CD4-positive, alpha-beta T cell treated with Interleukin-10 for 1 hour (primary cell): ENCODE measurements at regions not wholly inside any gene's neighbourhood (a gene's known extent, or its start where the extent isn't known, plus 50 kb on each side); places are given as distances from the start of the nearest gene placed in this dataset.
"Not testable (repeated sequence)": the region's sequence is repeated elsewhere in the genome, so short reads cannot be mapped to it uniquely, and the experiment has no call there.

ENCODE experiments used
- DNase-seq: peaks from one replicate; pipeline ENCODE4 v3.0.0-alpha.2; 2020

DNA sequence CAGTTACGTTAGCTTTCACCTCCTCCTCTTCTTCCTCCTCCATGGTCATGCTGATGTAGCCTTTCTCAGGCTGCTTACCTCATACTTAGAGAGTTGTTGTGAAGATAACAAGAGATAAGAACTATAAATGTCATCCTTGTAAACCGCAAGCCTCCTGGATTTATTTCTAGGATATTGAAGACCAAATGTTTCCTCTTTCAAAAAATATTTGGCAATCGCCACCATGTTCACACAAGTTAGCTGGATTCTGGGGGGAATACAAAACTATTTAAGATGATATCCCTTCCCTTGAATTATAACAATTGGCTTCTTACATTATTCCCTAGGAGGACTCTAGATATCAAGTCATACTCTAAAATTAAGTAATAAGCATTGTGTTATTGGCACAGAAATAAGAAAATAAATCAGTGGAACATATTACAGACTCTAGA lies 99.8 kb upstream of the PLEKHG1 start:
- no peak for DNase-seq

DNA sequence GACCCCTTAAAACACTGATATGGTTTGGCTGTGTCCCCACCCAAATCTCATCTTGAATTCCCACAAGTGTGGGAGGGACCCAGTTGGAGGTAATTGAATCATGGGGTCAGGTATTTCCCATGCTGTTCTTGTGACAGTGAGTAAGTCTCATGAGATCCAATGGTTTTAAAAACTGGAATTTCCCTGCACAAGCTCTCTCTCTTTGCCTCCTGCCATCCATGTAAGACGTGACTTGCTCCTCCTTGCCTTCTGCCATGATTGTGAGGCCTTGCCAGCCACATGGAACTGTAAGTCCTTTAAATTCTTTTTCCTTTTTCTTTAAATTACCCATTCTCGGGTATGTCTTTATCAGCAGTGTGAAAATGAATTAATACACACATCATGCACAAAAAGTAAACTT lies 99.1 kb upstream of the PLEKHG1 start:
- not testable (repeated sequence) for DNase-seq

DNA sequence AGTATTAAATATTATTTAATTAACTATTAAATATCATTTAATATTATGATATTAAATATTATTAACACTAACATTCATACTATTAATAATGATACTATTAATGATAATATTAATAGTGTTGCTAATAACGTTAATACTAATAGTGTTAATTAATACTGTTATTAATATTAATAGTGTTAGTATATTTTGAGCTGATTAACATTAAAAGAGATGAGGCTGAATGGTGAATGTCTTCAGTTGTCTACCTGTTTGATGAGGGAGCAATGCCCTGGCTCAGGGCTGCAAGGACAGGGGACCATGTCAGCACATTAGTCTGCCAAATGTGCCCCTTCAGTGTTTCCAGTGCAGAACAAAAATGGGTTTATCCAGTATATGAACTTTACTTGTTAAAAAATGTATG lies 96.6 kb upstream of the PLEKHG1 start:
- DNase-seq, result no peak

DNA sequence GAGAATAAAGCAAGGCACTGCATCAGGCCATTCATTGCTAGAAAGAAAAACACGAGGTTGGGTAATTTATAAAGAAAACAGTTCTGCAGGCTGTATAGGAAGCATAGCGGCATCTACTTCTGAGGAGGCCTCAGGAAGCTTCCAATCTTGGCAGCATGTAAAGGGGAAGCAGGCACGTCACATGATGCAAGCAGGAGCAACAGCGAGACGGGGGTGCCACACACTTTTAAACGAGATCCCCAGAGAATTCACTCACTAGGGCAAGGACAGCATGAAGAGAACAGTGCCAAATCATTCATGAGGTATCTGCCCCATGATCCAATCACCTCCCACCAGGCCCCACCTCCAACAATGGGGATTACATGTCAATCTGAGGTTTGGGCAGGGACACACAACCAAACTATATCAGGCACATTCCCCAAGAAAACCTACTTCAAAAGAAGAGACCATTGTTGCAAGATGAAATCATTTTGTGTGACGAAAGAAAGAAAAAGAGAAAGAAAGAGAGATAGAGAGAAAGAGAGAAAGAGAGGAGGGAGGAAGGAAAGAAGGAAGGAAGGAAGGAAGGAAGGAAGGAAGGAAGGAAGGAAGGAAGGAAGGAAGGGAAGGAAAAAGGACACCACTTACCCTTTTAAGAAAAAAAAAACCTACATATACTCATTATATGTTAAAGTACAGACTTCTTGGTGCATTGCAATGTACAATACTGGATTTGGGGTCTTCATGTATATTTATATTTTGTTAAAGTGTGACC lies 95.9 kb upstream of the PLEKHG1 start:
- DNase-seq, result no peak

DNA sequence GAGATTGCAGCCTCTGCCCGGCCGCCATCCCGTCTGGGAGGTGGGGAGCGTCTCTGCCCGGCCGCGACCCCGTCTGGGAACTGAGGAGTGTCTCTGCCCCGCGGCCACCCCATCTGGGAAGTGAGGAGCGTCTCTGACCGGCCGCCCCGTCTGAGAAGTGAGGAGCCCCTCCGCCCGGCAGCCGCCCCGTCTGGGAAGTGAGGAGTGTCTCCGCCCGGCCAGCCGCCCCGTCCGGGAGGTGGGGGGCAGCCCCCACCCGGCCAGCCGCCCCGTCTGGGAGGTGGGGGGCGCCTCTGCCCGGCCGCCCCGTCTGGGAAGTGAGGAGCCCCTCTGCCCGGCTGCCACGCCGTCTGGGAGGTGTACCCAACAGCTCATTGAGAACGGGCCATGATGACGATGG lies 92.3 kb upstream of the PLEKHG1 start:
- DNase-seq, result not testable (repeated sequence)

DNA sequence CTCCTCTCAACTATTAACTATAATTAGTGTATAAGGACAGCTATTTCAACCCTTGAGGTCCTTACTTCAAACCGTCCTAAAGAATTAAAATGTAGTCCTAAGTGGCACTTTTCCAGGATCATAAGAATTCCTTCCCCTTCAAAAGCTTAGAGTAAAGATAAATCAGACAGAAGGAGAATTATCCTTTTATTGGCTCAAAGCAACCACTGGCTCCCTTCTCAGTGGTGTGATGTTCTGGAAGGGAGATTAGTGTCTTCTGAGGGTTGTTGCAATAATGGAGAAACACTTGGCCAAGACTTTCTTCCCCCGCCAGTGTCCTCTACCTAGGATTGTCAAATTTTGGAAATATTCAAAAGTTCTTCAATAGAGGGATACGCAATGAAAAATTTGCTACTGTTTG lies 89.1 kb upstream of the PLEKHG1 start:
- DNase-seq, result no peak

DNA sequence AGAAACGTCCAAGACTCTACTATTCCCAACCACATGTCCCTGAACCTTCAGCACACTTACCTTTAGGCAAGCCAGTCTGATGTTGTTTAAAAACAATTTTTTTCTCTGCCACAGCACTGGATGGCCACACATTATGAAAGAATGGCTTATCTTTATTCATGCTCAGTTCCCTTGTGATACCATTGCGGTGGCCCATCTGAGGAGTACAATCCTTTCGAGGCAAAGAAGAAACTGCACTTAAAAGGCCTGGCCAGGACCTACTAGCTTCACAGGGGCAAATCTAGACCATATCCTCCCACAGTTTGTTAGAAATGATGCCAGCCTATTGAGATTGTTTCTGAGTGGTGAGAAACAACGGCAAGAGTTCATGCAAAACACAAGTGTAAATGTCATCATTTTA lies 88.4 kb upstream of the PLEKHG1 start:
- no peak for DNase-seq

DNA sequence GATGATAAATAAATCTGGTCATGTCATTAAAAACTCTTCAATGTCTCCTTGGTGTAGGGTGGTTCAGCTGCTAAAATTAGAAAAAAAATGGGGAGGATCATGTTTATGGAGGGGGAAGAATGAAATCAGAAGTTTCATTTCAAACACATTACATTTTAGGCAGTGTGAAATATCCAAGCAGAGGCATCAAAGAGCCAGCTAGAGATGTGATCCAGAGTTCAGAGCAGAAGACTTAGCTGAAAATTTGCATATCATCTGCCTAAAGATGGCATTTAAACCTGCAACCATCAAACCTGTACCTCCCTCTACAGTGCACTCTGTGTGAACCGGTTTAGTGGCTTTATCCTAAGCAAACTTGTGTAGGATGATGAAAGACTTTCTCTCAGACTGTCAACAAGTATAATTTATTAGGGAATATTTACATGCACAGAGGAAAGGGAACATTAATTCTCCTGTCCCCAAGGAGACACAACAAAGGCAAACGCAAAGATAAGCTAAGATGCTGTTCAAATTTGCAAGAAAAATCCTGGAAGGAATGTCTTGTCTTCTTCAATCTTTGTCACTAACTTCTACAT lies 84.8 kb upstream of the PLEKHG1 start:
- no peak for DNase-seq

DNA sequence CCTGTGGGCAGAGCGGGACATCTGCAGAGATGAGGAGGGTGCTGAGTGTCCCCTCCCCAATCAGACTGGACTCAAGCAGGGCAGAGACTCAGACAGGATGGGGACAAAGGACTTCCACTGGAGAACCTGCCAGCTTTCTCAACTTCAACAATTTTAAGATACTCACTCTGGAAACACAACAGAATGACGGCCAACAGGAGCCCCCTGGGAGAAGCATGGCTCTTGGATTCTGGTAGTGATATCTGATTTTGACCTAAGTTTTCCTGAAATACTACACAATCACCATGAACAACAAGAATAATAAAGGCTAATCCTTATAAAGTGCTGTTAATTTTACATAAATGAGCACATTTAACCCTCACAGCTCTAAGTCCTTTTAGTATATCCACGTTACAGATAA lies 83.5 kb upstream of the PLEKHG1 start:
- DNase-seq, result no peak

DNA sequence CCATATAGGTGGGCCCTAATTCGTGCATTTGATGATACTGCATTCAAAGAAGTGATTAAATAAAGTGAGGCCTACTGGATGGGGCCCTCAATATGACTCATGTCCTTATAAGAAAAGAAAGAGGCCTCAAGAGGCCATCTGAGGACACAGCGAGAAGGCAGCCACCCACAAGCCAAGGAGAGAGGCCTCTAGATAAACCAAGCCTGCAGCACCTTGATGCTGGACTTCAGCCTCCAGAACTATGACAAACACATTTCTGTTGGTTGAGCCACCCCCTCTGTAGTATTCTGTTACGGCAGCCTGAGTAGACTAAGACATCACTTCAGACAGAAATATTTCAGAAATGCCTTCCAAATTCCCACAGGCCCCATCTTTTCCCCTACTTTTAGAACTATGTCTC lies 82.5 kb upstream of the PLEKHG1 start:
- DNase-seq, result no peak

DNA sequence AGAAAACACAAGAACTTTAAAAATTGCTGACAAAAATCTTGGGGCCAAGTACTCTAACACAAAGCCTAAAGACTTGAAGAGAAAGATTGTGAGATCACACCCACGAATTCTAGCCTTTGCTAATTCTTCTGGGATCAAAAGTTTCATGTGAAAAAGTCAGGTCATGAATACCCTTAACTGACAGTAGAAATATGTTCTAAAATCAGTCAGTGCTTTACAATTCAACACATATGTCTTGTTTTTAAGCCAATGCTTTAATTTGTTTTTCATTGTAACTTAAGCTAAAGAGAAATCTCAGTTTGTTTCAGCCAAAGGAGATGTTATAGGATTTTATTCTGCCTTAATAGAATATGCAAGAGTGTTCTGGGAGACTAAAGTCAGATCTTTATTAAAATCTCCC lies 78.2 kb upstream of the PLEKHG1 start:
- no peak for DNase-seq

DNA sequence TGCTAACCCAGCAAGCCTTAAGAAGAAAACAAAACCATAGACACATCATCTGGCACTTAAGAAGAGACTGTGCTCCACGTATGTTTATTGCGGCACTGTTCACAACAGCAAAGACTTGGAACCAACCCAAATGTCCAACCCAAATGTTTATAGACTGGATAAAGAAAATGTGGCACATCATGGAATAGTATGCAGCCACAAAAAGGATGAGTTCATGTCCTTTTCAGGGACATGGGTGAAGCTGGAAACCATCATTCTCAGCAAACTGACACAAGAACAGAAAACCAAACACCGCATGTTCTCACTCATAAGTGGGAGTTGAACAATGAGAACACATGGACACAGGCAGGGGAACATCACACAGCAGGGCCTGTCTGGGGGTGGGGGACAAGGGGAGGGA lies 76.5 kb upstream of the PLEKHG1 start:
- DNase-seq, result not testable (repeated sequence)

DNA sequence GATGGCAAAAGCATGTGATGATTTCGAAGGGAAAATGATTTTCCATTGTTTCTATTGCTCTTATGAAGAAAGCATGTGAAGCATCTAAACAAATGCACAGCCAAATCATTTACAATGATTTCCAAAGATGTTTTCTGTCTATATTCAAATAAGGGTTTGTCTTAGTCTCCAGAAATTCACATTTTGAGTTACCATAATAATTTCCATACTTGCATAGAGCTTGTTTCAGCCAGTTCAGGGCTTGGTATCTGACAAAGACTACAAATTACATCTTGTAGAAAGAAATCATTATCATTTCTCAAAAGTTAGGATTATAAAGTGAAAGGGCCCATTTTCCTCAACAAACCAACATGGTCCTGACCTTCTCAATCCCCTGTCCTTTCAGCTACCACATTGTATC lies 74.4 kb upstream of the PLEKHG1 start:
- DNase-seq, result no peak

DNA sequence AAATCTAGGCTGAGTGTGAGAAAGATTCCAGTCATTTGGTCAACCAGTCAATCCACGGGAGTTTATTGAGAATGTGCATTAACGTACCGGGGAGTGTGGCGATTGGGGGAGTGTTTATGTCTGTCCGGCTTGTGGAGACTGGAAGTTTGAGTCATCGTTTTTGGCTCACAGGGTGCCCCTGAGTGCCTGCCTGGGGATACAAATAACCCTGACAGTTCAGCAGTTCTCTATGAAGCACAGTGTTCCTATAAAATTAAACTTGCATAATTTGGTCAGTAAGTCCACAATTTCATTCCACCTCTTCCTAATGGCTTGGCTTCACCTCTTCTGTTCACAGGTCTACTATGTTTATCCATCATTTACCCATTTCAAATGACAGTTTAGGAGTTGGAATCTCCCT lies 72.6 kb upstream of the PLEKHG1 start:
- no peak for DNase-seq

DNA sequence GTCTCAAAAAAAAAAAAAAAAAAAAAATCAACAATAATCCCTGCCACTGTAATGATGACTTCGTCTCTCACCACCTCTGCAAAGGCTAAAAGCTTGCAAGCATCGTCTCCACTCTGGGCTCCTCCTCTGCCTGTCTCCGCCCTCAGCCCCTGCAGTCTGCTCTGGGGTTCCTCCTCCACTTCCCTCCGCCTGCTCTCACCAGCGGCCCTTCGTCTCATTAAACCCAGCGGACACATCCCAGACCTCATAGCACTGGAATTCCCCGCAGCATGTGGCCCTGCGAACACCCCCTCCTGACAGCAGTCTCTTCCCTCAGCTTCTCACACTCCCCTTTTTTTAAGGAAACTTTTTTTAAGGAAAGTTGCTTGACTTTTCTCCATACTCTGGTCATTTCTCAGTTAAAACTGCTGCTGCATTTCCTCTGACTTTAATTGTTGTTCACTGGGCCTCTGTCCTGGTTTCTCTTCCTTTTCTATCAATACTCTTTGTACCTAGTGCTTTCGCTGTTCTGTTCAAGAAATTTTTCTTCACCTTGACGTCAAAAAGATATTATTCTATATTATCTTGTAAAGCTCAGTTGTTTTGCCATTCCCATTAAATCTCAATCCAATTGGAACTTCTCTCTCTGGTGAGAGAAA lies 70.9 kb upstream of the PLEKHG1 start:
- DNase-seq, result no peak

DNA sequence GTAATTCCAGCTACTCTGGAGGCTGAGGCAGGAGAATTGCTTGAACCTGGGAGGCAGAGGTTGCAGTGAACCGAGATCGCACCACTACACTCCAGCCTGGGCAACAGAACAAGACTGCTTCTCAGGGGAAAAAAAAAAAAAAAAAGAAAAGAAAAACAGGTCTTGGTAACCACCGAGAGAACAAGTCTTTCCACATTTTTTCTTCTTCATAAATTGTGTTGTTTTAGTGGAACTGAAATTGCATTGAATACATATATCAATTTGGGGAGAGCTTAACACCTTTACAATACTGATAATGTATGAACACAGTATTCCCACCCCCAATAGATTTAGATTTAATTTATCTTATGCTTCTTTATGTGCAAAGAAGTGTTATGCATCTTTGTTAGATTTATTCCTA lies 70.0 kb upstream of the PLEKHG1 start:
- no peak for DNase-seq

DNA sequence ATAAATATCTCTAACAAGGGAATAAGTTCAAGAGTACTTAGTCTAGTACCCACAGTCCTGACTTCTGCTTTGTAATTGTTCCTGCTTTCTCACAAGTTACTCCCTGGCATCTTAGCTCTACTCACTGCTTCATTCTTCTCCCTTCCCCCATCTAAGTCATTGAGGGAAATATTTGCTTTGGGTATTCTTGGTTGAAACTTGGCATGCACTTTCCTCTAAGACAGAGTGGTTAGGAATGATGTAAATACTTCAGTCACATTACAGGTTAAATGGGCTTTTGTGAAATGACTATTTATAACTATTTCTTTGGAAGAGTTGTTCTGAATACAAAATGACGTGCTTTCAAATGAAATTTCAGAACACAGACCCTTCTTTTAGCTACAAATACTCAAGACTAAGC lies 67.7 kb upstream of the PLEKHG1 start:
- DNase-seq, result no peak

DNA sequence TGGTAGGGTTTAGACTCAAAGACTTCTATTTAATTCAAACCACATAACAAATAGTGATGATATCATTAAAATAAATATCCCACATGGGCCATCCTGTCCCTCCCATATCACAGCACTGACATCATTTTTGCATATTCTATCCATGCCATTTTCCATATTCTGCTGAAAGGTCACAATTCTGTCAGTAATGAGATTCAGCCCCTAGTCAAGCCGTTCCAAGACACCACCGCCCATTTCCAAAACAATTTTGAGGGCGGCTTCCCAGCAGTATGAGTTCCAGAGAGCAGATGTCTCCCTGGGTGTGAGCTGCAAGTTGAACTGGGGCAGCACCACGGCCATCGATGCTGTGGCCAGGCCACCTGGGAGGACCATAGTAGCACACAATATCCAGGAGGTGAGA lies 65.1 kb upstream of the PLEKHG1 start:
- DNase-seq, result no peak

DNA sequence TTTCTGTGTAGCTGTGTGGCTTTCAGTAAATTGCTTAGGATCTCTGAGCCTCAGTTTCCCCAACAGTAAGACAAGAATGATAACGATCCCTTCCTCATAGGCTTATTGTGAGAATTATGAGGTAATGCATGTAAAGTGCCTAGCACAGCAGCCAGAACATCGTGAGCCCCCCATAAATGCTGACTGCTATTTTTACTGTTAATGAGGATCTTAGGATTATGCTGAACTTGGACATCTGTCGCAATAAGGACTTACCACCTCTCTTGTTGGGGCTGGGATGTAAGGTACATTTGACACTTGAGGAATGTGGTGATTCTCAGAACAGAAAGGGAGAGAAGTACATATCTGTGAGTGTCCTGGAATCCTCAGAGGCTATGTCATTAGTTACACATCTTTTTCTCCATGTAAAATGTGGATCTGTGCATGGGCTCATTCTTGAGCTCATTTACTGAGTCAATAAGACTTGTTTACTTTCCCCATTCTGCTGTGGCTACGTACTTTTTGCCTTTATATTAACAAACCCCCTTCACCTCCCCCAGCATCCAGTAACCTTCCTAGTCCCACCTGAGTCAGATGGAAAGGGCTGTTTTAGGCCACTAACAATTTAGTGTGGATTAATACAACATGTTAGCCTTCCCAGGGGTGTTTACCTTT lies 64.4 kb upstream of the PLEKHG1 start:
- DNase-seq, result no peak

DNA sequence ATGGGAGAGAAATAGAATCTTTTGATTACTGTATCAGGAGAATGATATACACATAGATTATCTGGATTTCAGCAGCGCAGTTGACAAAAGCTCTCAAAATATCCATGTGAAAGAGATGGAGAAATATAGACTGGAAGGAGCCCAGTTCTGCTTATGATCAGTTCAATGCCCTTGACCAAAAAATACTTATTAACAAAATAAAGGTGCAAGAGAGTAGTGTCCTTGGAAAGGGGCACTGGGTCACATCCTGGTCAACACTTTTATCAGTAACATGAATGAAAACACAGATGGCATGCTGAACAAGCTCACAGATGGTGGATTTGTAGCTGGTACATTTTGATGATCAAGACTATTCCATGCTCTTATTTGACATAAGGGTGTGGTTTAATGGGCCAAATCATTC lies 63.9 kb upstream of the PLEKHG1 start:
- DNase-seq, result no peak

DNA sequence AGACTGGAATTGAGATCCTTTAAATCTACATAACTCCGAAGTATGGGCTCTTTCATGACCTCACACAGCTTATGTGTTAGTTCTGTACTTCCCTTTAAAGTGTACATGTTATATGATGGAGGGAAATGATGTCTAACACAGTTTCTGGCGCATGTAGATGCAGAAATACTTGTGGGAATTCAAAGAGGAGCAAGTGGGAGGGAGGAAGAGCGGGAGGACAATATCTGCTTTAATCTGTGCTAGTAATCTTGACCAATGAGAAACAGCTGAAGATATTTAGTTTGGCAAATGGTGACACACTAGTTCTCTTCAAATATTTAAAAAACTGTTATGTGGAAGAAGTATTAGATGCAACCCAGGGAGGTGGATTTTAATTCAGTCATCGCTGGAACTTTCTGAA lies 62.9 kb upstream of the PLEKHG1 start:
- DNase-seq, result no peak

DNA sequence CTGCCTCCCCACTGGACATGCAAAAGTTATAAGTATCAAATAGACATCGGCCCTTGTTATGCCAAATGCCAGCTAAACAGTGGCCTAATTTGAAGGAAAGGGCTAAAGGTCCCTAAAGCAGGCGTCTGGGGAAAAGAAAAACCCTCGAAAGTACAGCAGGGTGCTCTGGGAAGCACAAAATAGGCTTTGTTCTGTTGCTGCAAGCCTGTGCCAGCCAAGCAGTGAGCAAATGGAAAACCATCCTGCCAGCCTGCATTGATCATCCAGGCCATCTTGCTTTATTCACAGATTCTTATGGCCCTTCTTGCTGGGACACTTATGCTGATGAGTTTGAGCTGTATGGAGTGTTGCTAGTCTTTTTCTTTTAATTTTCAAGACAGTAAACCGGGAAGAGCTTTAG lies 62.2 kb upstream of the PLEKHG1 start:
- no peak for DNase-seq

DNA sequence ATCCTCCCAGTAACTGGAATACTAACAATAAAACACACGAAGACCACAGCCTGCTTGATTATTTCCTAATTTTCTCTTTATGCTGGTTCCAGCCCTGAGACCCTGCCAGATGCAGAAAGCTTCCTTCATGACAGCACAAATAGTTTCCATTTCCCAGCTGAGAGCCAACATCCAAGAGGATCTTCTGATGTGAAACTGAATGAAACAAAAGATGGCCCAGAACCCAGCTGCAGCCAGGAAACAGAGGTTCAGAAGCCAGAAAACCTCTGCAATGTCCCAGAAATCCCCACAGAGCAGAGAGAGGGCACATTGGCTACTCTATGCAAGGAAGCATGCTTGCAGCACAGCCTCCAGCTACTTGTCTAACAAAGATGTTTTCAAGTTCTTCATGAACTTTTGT lies 61.8 kb upstream of the PLEKHG1 start:
- DNase-seq, result no peak

DNA sequence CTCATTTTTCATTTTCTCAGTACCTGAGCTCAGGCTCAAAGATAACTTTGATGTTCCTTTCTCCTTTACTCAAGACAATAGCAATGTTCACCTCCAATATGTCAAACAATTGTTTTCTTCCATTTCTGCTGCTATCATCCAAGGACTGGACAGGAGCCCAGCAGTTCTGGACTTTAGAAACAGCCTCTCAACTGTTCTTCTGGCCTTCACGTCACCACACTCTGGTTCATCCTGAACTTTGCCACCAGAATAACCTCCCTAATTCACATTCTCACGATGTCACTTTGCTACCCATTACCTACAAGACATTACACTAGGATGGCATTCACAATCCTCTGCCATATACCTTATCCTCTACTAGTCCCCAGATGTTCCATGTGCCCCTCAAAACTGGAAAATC lies 60.6 kb upstream of the PLEKHG1 start:
- DNase-seq, result no peak
